Karpas-422 (cell line): ENCODE measurements at regions not wholly inside any gene's neighbourhood (a gene's known extent, or its start where the extent isn't known, plus 50 kb on each side); places are given as distances from the start of the nearest gene placed in this dataset.

Source experiments
- DNase-seq: peaks from one replicate; pipeline ENCODE4 v3.0.0-alpha.2; 2015
- H2AFZ ChIP-seq: fragments of 200-600 bp; sonication (generic); 2 replicates; pipeline ENCODE4 v1.6.1; 2014; ENCODE audit warnings: antibody characterized with exemption, low read length, mixed read lengths
- H3K27ac ChIP-seq: fragments of 200-600 bp; sonication (generic); 2 replicates; pipeline ENCODE4 v1.5.1; 2014; ENCODE audit warnings: mild to moderate bottlenecking, low read length, moderate library complexity
- H3K27me3 ChIP-seq: fragments of 200-600 bp; sonication (generic); 2 replicates; pipeline ENCODE4 v1.6.1; 2014; ENCODE audit warnings: low read length, mixed read lengths
- H3K36me3 ChIP-seq: fragments of 200-600 bp; sonication (generic); 2 replicates; pipeline ENCODE4 v1.6.1; 2014; ENCODE audit warnings: low read length, mixed read lengths; ENCODE audit not compliant: insufficient read depth
- H3K4me1 ChIP-seq: fragments of 200-600 bp; sonication (generic); 2 replicates; pipeline ENCODE4 v1.6.1; 2014; ENCODE audit warnings: mild to moderate bottlenecking, low read length, mixed read lengths
- H3K4me2 ChIP-seq: fragments of 200-600 bp; sonication (generic); 2 replicates; pipeline ENCODE4 v1.6.1; 2014; ENCODE audit warnings: low read length, low read depth, mild to moderate bottlenecking; ENCODE audit not compliant: poor library complexity, severe bottlenecking
- H3K4me3 ChIP-seq: fragments of 200-600 bp; sonication (generic); 2 replicates; pipeline ENCODE4 v1.5.1; 2014; ENCODE audit warnings: mild to moderate bottlenecking, antibody characterized with exemption, low read length, mixed read lengths
- H3K79me2 ChIP-seq: fragments of 200-600 bp; sonication (generic); 2 replicates; pipeline ENCODE4 v1.6.1; 2014; ENCODE audit warnings: mild to moderate bottlenecking, low read length, mixed read lengths
- H3K9ac ChIP-seq: fragments of 200-600 bp; sonication (generic); 2 replicates; pipeline ENCODE4 v1.6.0; 2014; ENCODE audit warnings: low read length
- H3K9me2 ChIP-seq: fragments of 200-600 bp; sonication (generic), shearing (Covaris generic); replicated peaks from 2 replicates; pipeline ENCODE4 v1.6.0; 2014; ENCODE audit warnings: mild to moderate bottlenecking, low read length, moderate library complexity; ENCODE audit not compliant: insufficient read depth
- H3K9me3 ChIP-seq: fragments of 300-700, 200-600 bp; sonication (generic); 2 replicates; pipeline ENCODE4 v1.6.1; 2014; ENCODE audit warnings: low read length, mixed read lengths
- H4K20me1 ChIP-seq: fragments of 200-600 bp; sonication (generic); 2 replicates; pipeline ENCODE4 v1.6.1; 2014; ENCODE audit warnings: mild to moderate bottlenecking, antibody characterized with exemption, low read length, low read depth; ENCODE audit not compliant: insufficient read depth

GRCh38 chr18:43422518-43422917, 145.2 kb upstream of the SYT4 start:
- H2AFZ ChIP-seq = no peak overlapping the region
- H4K20me1 ChIP-seq = no peaks in the 10 kb centered on the region
- no peak overlapping the region for H3K4me2 ChIP-seq
- no peaks in the 10 kb centered on the region for H3K27me3 ChIP-seq
- H3K9ac ChIP-seq = no peak overlapping the region
- H3K9me2 ChIP-seq = no peaks in the 10 kb centered on the region
- no peaks in the 10 kb centered on the region for H3K9me3 ChIP-seq
- H3K4me1 ChIP-seq = no peaks in the 10 kb centered on the region
- no peak overlapping the region for H3K27ac ChIP-seq
- no peaks in the 10 kb centered on the region for H3K36me3 ChIP-seq
- DNase-seq = no peak
- H3K4me3 ChIP-seq = no peak overlapping the region
- no peaks in the 10 kb centered on the region for H3K79me2 ChIP-seq

- no peak overlapping the region for H3K27ac ChIP-seq
- no peaks in the 10 kb centered on the region for H4K20me1 ChIP-seq
- no peak overlapping the region for H3K4me3 ChIP-seq
- H3K36me3 ChIP-seq = no peaks in the 10 kb centered on the region
- no peak for DNase-seq
- H3K79me2 ChIP-seq = no peaks in the 10 kb centered on the region
- no peak overlapping the region for H2AFZ ChIP-seq
- 0 out of 2 replicates have a peak, but pooled peaks cover 5% of the 10 kb centered on the region for H3K9me2 ChIP-seq
- H3K4me1 ChIP-seq = no peaks in the 10 kb centered on the region
- H3K4me2 ChIP-seq = no peak overlapping the region
- H3K27me3 ChIP-seq = no peaks in the 10 kb centered on the region
- peaks cover 7% of the 10 kb centered on the region for H3K9me3 ChIP-seq
- no peak overlapping the region for H3K9ac ChIP-seq
Measured at GRCh38 chr18:43435851-43436250, 158.6 kb upstream of the SYT4 start.

- no peaks in the 10 kb centered on the region for H3K27me3 ChIP-seq
- no peak for DNase-seq
- H4K20me1 ChIP-seq = no peaks in the 10 kb centered on the region
- no peaks in the 10 kb centered on the region for H3K9me2 ChIP-seq
- no peaks in the 10 kb centered on the region for H3K4me1 ChIP-seq
- peaks cover 25% of the 10 kb centered on the region for H3K9me3 ChIP-seq
- H3K79me2 ChIP-seq = no peaks in the 10 kb centered on the region
- H3K36me3 ChIP-seq = no peaks in the 10 kb centered on the region
- H3K27ac ChIP-seq = no peak overlapping the region
- H3K4me2 ChIP-seq = no peak overlapping the region
- no peak overlapping the region for H3K4me3 ChIP-seq
- no peak overlapping the region for H3K9ac ChIP-seq
- H2AFZ ChIP-seq = no peak overlapping the region
Measured at GRCh38 chr18:43442131-43442530, 164.8 kb upstream of the SYT4 start.

- H3K4me2 ChIP-seq = no peak overlapping the region
- no peak for DNase-seq
- no peaks in the 10 kb centered on the region for H4K20me1 ChIP-seq
- no peaks in the 10 kb centered on the region for H3K27me3 ChIP-seq
- H3K9ac ChIP-seq = no peak overlapping the region
- no peak overlapping the region for H3K4me3 ChIP-seq
- H3K36me3 ChIP-seq = no peaks in the 10 kb centered on the region
- H3K79me2 ChIP-seq = no peaks in the 10 kb centered on the region
- no peak overlapping the region for H3K27ac ChIP-seq
- no peak overlapping the region for H2AFZ ChIP-seq
- no peaks in the 10 kb centered on the region for H3K9me2 ChIP-seq
- no peaks in the 10 kb centered on the region for H3K4me1 ChIP-seq
- H3K9me3 ChIP-seq = peaks cover 29% of the 10 kb centered on the region
Measured at GRCh38 chr18:43442571-43442970, 165.3 kb upstream of the SYT4 start.

- no peak for DNase-seq
- no peaks in the 10 kb centered on the region for H3K9me2 ChIP-seq
- H3K27ac ChIP-seq = no peak overlapping the region
- H3K36me3 ChIP-seq = no peaks in the 10 kb centered on the region
- peaks cover 32% of the 10 kb centered on the region for H3K9me3 ChIP-seq
- H3K4me1 ChIP-seq = no peaks in the 10 kb centered on the region
- H2AFZ ChIP-seq = no peak overlapping the region
- H3K4me2 ChIP-seq = no peak overlapping the region
- H4K20me1 ChIP-seq = no peaks in the 10 kb centered on the region
- no peaks in the 10 kb centered on the region for H3K79me2 ChIP-seq
- H3K4me3 ChIP-seq = no peak overlapping the region
- no peak overlapping the region for H3K9ac ChIP-seq
- H3K27me3 ChIP-seq = no peaks in the 10 kb centered on the region
Measured at GRCh38 chr18:43465483-43465882, 188.2 kb upstream of the SYT4 start.

GRCh38 chr18:43471873-43472272, 194.6 kb upstream of the SYT4 start:
- no peaks in the 10 kb centered on the region for H3K27me3 ChIP-seq
- no peaks in the 10 kb centered on the region; the same call in 1 of the 2 replicates for H3K9me2 ChIP-seq
- no peaks in the 10 kb centered on the region for H3K36me3 ChIP-seq
- H3K4me2 ChIP-seq = no peak overlapping the region
- DNase-seq = no peak
- peaks cover 9% of the 10 kb centered on the region for H3K9me3 ChIP-seq
- no peak overlapping the region for H2AFZ ChIP-seq
- no peak overlapping the region for H3K4me3 ChIP-seq
- no peaks in the 10 kb centered on the region for H4K20me1 ChIP-seq
- no peak overlapping the region for H3K27ac ChIP-seq
- no peak overlapping the region for H3K9ac ChIP-seq
- H3K4me1 ChIP-seq = no peaks in the 10 kb centered on the region
- H3K79me2 ChIP-seq = no peaks in the 10 kb centered on the region

GRCh38 chr18:43481069-43481468, 203.8 kb upstream of the SYT4 start:
- H3K9me3 ChIP-seq = no peaks in the 10 kb centered on the region
- H3K27me3 ChIP-seq = no peaks in the 10 kb centered on the region
- no peak overlapping the region for H3K4me2 ChIP-seq
- DNase-seq = no peak
- no peaks in the 10 kb centered on the region for H4K20me1 ChIP-seq
- no peak overlapping the region for H2AFZ ChIP-seq
- H3K4me3 ChIP-seq = no peak overlapping the region
- H3K4me1 ChIP-seq = no peaks in the 10 kb centered on the region
- H3K9ac ChIP-seq = no peak overlapping the region
- H3K27ac ChIP-seq = no peak overlapping the region
- H3K36me3 ChIP-seq = no peaks in the 10 kb centered on the region
- peaks cover 4% of the 10 kb centered on the region; the same call in 1 of the 2 replicates for H3K9me2 ChIP-seq
- no peaks in the 10 kb centered on the region for H3K79me2 ChIP-seq

- H3K4me2 ChIP-seq = no peak overlapping the region
- no peak overlapping the region for H2AFZ ChIP-seq
- peaks cover 4% of the 10 kb centered on the region; the same call in 1 of the 2 replicates for H3K9me2 ChIP-seq
- DNase-seq = no peak
- H3K36me3 ChIP-seq = no peaks in the 10 kb centered on the region
- peaks cover 3% of the 10 kb centered on the region for H3K9me3 ChIP-seq
- no peaks in the 10 kb centered on the region for H3K4me1 ChIP-seq
- no peaks in the 10 kb centered on the region for H4K20me1 ChIP-seq
- no peak overlapping the region for H3K27ac ChIP-seq
- H3K9ac ChIP-seq = no peak overlapping the region
- H3K4me3 ChIP-seq = no peak overlapping the region
- no peaks in the 10 kb centered on the region for H3K79me2 ChIP-seq
- H3K27me3 ChIP-seq = no peaks in the 10 kb centered on the region
Measured at GRCh38 chr18:43482136-43482535, 204.8 kb upstream of the SYT4 start.

- no peak overlapping the region for H3K4me3 ChIP-seq
- H3K27me3 ChIP-seq = no peaks in the 10 kb centered on the region
- no peak overlapping the region for H2AFZ ChIP-seq
- no peaks in the 10 kb centered on the region for H3K79me2 ChIP-seq
- H3K36me3 ChIP-seq = no peaks in the 10 kb centered on the region
- no peaks in the 10 kb centered on the region for H4K20me1 ChIP-seq
- no peaks in the 10 kb centered on the region for H3K4me1 ChIP-seq
- H3K4me2 ChIP-seq = no peak overlapping the region
- H3K9ac ChIP-seq = no peak overlapping the region
- peaks cover 3% of the 10 kb centered on the region for H3K9me3 ChIP-seq
- H3K9me2 ChIP-seq = peaks cover 4% of the 10 kb centered on the region; the same call in 1 of the 2 replicates
- no peak overlapping the region for H3K27ac ChIP-seq
- DNase-seq = no peak
Measured at GRCh38 chr18:43482600-43482999, 205.3 kb upstream of the SYT4 start.
